VCaP (cell line): ENCODE measurements at regions not wholly inside any gene's neighbourhood (a gene's known extent, or its start where the extent isn't known, plus 50 kb on each side); places are given as distances from the start of the nearest gene placed in this dataset.

ENCODE experiments used
- H3K27ac ChIP-seq: fragments of 450-650 bp; 2 replicates; pipeline ENCODE4 v1.5.1; 2017
- CTCF ChIP-seq: fragments of 450-650 bp; conservative IDR thresholded peaks from 2 replicates; pipeline ENCODE4 v1.5.1; 2017; ENCODE audit warnings: mild to moderate bottlenecking, moderate library complexity

- TF ChIP-seq CTCF: no peak
- H3K27ac ChIP-seq: no peak overlapping the region
These were observed 97.6 kb upstream of the DIO3 start for GRCh38 chr14:101463566-101464171.

- no peak for TF ChIP-seq CTCF
These were observed 96.8 kb upstream of the DIO3 start for GRCh38 chr14:101464310-101464983.

GRCh38 chr14:101464984-101465794, 96.1 kb upstream of the DIO3 start:
- TF ChIP-seq CTCF: no peak

More at GRCh38 chr14:101464310-101464983, 96.8 kb upstream of the DIO3 start:
- H3K27ac ChIP-seq: no peak overlapping the region

GRCh38 chr14:101465795-101466448, 95.4 kb upstream of the DIO3 start:
- TF ChIP-seq CTCF: no peak
- no peak overlapping the region for H3K27ac ChIP-seq

More at GRCh38 chr14:101464984-101465794, 96.1 kb upstream of the DIO3 start:
- H3K27ac ChIP-seq: no peak overlapping the region

- no peak for TF ChIP-seq CTCF
- H3K27ac ChIP-seq: no peak overlapping the region
These were observed 94.7 kb upstream of the DIO3 start for GRCh38 chr14:101466456-101467180.

- H3K27ac ChIP-seq: no peak overlapping the region
- no peak for TF ChIP-seq CTCF
These were observed 93.9 kb upstream of the DIO3 start for GRCh38 chr14:101467181-101467926.
